GM19023 (cell line): ENCODE measurements at regions not wholly inside any gene's neighbourhood (a gene's known extent, or its start where the extent isn't known, plus 50 kb on each side); places are given as distances from the start of the nearest gene placed in this dataset.
"Not testable (repeated sequence)": the region's sequence is repeated elsewhere in the genome, so short reads cannot be mapped to it uniquely, and the experiment has no call there.

Experiments used
- ATAC-seq: cut with Tn5 transposase; IDR thresholded peaks from one replicate; pipeline ENCODE4 v1.9.1; 2021; ENCODE audit warnings: mild to moderate bottlenecking, moderate library complexity; ENCODE audit not compliant: unreplicated experiment

DNA sequence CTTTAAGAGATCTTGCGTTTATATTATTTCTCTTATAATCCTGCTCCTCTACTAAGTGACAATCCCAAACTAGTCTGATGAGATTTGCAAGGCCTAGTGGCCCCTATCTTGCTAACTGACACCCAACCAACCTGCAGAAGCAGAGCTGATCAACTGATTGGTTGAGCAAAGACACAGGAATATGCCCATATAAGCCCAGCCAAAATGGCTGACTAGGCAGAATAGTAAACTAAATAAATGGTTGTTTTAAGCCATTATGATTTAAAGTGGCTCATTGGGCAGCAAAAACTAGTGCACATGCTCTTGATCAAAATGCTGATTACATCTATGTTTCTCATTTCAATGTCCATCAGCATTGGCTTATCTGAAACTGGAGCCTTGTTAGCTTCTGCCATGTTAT is 238.0 kb upstream of the PDE4D start:
- no peak for ATAC-seq

DNA sequence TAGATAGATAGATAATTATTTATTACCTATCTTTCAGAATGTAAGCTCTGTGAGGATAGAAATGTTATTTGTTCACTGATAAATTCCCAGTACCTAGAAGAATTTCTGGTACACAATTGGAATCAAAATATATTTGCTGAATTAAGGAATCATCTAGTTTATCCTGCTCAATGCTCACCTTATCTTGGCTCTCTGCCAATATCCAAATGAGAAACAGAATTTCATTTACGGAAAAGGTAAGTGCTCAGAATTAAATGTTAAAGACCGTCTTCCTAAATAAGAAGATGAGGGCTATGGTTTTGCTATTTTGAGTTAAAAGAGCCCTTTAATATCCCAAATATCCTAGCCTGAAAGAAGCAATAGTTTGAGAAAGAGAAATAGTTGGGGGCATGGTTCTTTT is 232.1 kb upstream of the PDE4D start:
- no peak for ATAC-seq

GRCh38 chr5:60102961-60103693 is 209.6 kb upstream of the PDE4D start:
- ATAC-seq = no peak

DNA sequence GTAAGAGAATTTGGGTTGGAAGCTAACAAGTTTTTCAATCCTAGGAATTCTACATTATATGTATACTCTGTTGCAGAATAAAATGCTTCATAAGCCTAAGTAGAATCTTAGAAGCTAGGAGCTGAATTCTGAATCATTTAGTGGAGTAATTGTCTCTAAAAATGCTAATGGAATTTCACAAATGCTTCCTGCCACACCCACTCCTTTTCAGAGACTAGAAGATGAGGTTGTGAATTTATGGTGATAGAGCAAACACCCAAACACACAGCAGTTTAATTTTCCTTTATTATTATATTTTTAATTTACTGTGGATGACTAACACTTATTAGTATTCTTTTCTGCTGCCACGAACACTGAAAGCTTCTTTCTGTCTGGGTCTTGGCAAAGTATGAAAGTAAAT is 208.0 kb upstream of the PDE4D start:
- no peak for ATAC-seq

- no peak for ATAC-seq
These were observed 199.3 kb upstream of the PDE4D start for GRCh38 chr5:60092671-60093422.

DNA sequence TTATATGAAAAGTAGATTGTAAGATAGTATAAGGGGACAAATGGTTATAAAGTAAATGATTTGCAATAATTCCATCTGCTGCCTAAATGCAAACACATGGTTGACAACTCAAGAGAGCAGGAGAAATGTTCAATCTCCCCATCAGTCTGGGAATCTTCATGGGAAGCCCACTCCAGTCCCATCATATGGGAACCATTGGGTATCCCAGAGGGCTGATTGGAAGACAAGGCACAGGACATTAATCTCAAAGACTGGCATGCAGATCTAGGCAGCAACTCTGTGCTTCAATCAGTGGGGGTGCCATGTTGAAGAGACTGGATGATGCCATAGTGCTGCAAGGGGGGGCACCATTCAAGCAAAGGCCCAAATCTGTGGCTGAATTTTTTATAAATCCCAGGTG is 193.1 kb upstream of the PDE4D start:
- ATAC-seq = no peak

GRCh38 chr5:60084226-60084625 is 190.7 kb upstream of the PDE4D start:
- ATAC-seq = no peak

DNA sequence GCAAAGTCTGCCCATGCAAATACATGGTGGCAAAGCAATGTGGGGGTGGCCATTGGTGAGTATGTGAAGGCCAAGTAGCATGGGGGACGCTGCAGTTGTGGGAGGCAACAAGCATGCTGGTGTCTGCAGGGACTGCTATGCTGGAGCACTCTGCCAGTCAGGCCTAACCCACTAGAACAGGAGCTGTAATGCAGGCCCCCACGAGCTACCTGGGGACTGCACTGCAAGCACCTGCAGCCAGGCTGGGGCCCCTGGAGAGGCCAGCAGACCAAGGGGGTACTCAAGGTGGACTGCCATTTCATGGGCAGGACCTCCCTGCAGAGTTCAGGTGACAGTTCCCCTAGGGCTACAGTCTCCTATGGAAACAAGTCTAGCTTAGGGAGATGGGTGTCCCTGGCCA is 183.8 kb upstream of the PDE4D start:
- no peak for ATAC-seq

DNA sequence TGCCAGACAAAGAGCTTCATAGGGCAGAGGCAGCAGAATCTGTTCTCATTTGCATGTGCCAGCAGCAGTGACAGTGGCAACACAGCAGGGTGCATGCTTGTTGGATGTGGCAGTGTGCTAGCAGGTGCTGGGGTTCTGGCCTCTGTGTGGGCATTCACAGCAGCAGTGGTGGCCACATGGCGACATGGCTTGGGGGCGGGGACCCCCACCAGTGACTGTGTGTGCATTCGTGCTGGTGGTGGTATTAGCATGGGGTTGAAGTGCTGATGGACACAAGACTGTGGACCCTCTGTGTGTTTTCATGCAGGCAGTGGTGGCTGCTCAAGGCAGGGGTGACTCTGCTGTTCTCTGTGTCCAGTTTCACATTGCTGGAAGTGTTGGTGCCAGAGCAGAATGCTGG is 183.2 kb upstream of the PDE4D start:
- no peak for ATAC-seq

DNA sequence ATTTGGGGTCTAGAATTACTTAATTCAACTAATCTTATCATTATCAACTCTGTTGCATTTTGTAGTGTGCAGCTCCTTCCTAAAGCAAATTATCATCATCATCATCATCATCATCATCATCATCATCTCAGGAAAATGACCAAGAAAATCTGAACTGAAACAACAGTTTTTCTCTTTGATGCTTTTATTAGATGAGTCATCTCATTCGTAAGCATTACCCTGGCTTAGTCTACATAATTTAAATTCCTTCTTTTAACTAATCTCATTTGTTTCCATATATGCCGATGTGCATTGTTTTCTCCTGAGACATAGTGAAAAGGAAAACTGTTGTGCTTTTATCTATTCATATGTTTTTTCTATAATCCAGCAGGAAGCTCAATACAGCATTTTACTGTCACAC is 173.0 kb upstream of the PDE4D start:
- no peak for ATAC-seq

GRCh38 chr5:60060389-60060788 is 166.9 kb upstream of the PDE4D start:
- ATAC-seq = no peak

- ATAC-seq = no peak
These were observed 162.7 kb upstream of the PDE4D start for GRCh38 chr5:60056191-60056590.

- no peak for ATAC-seq
These were observed 161.6 kb upstream of the PDE4D start for GRCh38 chr5:60055168-60055567.

GRCh38 chr5:60041996-60042664 is 148.6 kb upstream of the PDE4D start:
- not testable (repeated sequence) for ATAC-seq

DNA sequence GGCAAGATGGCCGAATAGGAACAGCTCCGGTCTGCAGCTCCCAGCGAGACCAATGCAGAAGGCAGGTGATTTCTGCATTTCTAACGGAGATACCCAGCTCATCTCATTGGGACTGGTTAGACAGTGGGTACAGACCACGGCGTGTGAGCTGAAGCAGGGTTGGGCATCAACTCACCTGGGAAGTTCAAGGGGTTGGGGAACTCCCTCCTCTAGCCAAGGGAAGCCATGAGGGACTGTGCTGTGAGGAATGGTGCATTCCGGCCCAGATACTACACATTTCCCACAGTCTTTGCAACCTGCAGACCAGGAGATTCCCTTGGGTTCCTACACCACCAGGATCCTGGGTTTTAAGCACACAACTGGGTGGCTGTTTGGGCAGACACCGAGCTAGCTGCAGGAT is 148.0 kb upstream of the PDE4D start:
- not testable (repeated sequence) for ATAC-seq

DNA sequence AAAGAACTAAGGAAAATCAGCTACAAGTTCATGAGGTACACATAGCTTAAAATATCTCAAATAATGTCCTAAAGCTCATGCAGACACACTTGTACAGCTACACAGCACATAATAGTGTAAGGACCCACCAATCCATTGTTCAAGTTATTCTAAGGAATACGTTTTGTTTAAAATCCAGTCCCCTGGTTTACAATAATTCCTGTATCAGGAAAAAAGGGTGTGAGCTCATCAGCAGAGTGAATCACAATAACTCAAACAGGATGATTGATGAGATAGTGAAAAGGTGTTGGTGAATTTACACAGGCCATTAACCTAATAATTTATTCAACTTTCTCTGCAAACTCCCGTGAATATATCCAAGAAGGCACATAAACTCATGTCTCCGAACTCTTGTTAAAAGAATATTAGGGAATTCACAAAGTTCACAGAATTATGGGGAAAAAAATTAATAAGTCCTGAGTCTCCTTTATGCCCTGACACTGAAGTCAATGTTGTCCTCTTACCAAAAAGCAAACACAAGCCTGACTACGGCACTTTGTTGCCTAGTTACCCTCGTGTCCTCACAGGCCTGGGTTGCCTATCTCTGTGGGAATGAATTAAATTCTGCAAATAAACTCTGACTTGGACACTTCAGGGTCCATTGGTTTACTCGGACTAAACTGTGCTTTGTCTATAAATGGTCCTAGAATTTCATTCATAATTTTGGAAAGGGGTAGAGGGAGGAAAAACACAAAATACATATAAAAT is 142.8 kb upstream of the PDE4D start:
- no peak for ATAC-seq

DNA sequence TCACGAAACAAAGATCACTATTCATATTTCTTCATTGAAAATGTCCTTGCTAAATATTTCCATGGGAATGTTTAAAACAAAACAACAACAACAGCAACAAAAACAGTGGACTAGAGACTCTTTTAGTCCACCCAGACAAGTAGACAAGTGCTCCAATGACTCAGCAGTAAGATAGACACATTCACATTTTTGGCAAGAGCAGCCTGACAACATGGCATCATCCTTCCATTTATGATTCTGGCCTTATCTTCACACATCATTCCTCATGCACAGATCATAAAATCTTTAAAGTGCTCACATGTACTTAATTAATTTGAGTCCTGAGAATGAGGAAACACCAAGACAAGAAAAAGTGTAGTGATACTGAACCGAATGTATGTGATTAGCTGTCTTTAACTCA is 132.6 kb upstream of the PDE4D start:
- no peak for ATAC-seq

GRCh38 chr5:60024104-60024503 is 130.6 kb upstream of the PDE4D start:
- no peak for ATAC-seq

DNA sequence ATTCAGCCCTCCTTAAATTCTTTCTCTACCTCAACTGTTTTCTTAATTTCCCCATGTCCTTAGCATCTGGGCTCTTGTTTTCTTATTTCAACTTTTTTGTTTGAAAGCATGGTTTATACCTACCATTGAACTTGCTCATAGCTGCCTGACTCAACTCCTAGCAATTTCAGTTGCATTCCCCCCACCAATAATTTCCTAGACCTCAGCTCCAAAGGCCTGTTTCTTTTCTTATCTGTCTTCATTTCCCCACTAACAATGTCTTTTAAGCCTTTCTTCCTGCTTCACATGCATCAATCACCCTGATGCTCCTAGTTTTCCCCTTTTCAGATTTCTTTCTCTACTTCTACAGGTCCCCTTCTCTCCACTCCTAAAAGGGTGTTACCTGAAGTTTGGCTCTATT is 129.7 kb upstream of the PDE4D start:
- no peak for ATAC-seq

- ATAC-seq = no peak
These were observed 126.9 kb upstream of the PDE4D start for GRCh38 chr5:60020457-60020856.

GRCh38 chr5:60018960-60019359 is 125.4 kb upstream of the PDE4D start:
- ATAC-seq = not testable (repeated sequence)
